ENCODE measurements at regions not wholly inside any gene's neighbourhood (a gene's known extent, or its start where the extent isn't known, plus 50 kb on each side); places are given as distances from the start of the nearest gene placed in this dataset.

- intact Hi-C loops (cut with DNase I) = no loop called here
- DNase-seq = no peak
- TF ChIP-seq EP300 (IDR thresholded peaks at IDR 0.05) (no peak), POLR2A (IDR thresholded peaks at IDR 0.05) (no peak), CTCF (IDR thresholded peaks at IDR 0.05) (no peak)
- Histone ChIP-seq H3K4me3 (no peak overlapping the region), H3K27ac (no peak overlapping the region), H3K9me3 (no peaks in the 10 kb centered on the region), H3K4me1 (ENCODE audit: insufficient read depth) (no peaks in the 10 kb centered on the region), H3K27me3 (no peaks in the 10 kb centered on the region), H3K36me3 (no peaks in the 10 kb centered on the region)
These were observed 425.4 kb downstream of the NOVA1 start for GRCh38 chr14:26172396-26172795.

DNA sequence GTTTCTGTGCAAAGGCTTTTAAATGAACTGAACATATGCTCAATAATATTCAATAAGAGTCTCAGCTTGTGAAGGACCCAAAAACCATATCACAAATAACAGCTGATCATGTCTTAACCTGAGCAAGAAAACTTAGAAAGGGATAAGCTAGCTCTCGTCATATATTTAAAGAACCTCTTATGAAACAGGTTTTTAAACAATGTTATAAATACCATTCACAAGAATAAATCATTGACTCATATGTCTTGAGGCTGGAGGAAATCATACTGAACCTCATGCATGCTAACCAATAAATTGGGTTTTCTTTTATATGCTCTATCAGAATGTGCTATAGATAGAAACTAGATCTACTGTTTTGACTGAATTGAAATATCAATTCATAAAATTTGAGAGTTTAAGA is 426.9 kb downstream of the NOVA1 start:
- no peaks in the 10 kb centered on the region for H3K4me1 ChIP-seq (ENCODE audit: insufficient read depth)
- no peak for TF ChIP-seq CTCF (IDR thresholded peaks at IDR 0.05)
- no peak for TF ChIP-seq POLR2A (IDR thresholded peaks at IDR 0.05)
- no peak for TF ChIP-seq EP300 (IDR thresholded peaks at IDR 0.05)

DNA sequence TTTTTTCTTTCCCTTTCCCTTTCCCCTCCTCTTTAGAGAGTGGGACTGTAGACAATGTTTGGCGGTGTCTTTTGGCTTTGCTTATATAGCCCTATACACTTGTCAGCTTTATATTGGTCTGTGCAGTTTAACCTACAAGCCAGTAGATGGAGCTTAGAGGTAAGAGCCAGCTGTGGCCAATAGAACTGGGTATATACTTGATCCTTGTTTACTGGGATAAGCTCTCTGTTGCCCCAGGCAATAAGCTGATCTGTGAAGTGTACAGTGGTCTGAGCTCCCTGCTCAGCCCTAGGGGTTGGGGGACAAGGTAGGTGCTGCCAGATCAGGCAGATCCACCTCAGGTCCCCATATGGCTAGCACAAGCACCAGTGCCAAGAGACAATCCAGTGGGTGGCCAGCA is 434.1 kb downstream of the NOVA1 start:
- no peaks in the 10 kb centered on the region for H3K27me3 ChIP-seq
- no peaks in the 10 kb centered on the region for H3K36me3 ChIP-seq
- no peaks in the 10 kb centered on the region for H3K9me3 ChIP-seq
- TF ChIP-seq EP300 (IDR thresholded peaks at IDR 0.05) (no peak), POLR2A (IDR thresholded peaks at IDR 0.05) (no peak), CTCF (IDR thresholded peaks at IDR 0.05) (no peak)
- intact Hi-C loops (cut with DNase I) = no loop called here
- no peak overlapping the region for H3K4me3 ChIP-seq
- 48 to 54% (median 54%) methylated on average over 1 of the region's 1 CpG for WGBS, 3 donors
- no peak for DNase-seq
- no peak overlapping the region for H3K27ac ChIP-seq
- no peaks in the 10 kb centered on the region for H3K4me1 ChIP-seq (ENCODE audit: insufficient read depth)

More for the DNA sequence above, 426.9 kb downstream of the NOVA1 start:
- 64 to 78% (median 69%) methylated on average over 1 of the region's 1 CpG for WGBS, 3 donors
- no peak overlapping the region for H3K4me3 ChIP-seq
- H3K36me3 ChIP-seq = no peaks in the 10 kb centered on the region
- H3K9me3 ChIP-seq = no peaks in the 10 kb centered on the region
- no peak overlapping the region for H3K27ac ChIP-seq
- intact Hi-C loops (cut with DNase I) = no loop called here
- H3K27me3 ChIP-seq = no peaks in the 10 kb centered on the region
- DNase-seq = no peak

DNA sequence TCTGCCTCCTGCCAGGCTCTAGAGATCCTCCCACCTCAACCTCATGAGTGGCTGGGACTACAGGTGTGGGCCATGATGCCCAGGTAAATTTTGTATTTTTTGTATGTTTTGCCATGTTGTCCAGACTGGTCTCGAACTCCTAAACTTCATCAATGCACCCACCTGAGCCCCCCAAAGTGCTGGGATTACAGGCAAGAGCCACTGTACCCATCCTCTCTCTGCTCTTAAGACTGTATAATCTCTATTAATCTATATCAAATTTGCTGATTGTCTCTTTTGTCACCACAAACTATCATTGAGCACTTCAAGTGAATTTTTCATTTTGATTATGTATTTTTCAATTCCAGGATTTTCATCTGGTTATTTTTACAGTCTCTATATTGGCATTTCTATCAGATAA is 440.3 kb downstream of the NOVA1 start:
- H3K27me3 ChIP-seq = no peaks in the 10 kb centered on the region
- 80 to 88% (median 81%) methylated on average over 1 of the region's 1 CpG for WGBS, 3 donors
- intact Hi-C loops (cut with DNase I) = no loop called here
- no peak overlapping the region for H3K4me3 ChIP-seq
- no peak for TF ChIP-seq EP300 (IDR thresholded peaks at IDR 0.05)
- TF ChIP-seq POLR2A (IDR thresholded peaks at IDR 0.05) = no peak
- no peak for TF ChIP-seq CTCF (IDR thresholded peaks at IDR 0.05)
- H3K9me3 ChIP-seq = no peaks in the 10 kb centered on the region
- DNase-seq = no peak
- H3K4me1 ChIP-seq (ENCODE audit: insufficient read depth) = no peaks in the 10 kb centered on the region
- no peaks in the 10 kb centered on the region for H3K36me3 ChIP-seq
- no peak overlapping the region for H3K27ac ChIP-seq

- no peaks in the 10 kb centered on the region for H3K27me3 ChIP-seq
- H3K36me3 ChIP-seq = no peaks in the 10 kb centered on the region
- no peaks in the 10 kb centered on the region for H3K4me1 ChIP-seq (ENCODE audit: insufficient read depth)
- 80 to 89% (median 82%) methylated on average over 2 of the region's 2 CpGs for WGBS, 3 donors
- no peak for DNase-seq
- TF ChIP-seq CTCF (IDR thresholded peaks at IDR 0.05) = no peak
- TF ChIP-seq POLR2A (IDR thresholded peaks at IDR 0.05) = no peak
- no peak for TF ChIP-seq EP300 (IDR thresholded peaks at IDR 0.05)
- H3K9me3 ChIP-seq = no peaks in the 10 kb centered on the region
- no peak overlapping the region for H3K4me3 ChIP-seq
- H3K27ac ChIP-seq = no peak overlapping the region
- intact Hi-C loops (cut with DNase I) = no loop called here
These were observed 454.8 kb downstream of the NOVA1 start for GRCh38 chr14:26143057-26143456.

Data from ovary (tissue), 7 donors.